GM12878 (cell line): ENCODE measurements at regions not wholly inside any gene's neighbourhood (a gene's known extent, or its start where the extent isn't known, plus 50 kb on each side); places are given as distances from the start of the nearest gene placed in this dataset.

Source experiments
- ATAC-seq: fragments of 200-7000 bp; cut with Tn5 transposase; 3 replicates; pipeline ENCODE4 v1.9.1; 2020; ENCODE audit warnings: mild to moderate bottlenecking, moderate library complexity
- BruUV-seq: library from RNA; stranded (reverse); fragments of 400-500 nt; replicated peaks from 2 replicates; lab custom pipeline; 2021; lab: Mats Ljungman, UMichigan
- CTCF ChIA-PET: fragments of 300-600 bp; sonication (Branson Sonifier 250); formaldehyde crosslinking; extraction: SDS; loops from one replicate; lab custom pipeline; 2021; ENCODE audit warnings: inconsistent platforms; lab: Yijun Ruan, JAX
- POLR2A ChIA-PET: fragments of 350-600 bp; formaldehyde crosslinking; extraction: SDS; loops from one replicate; lab custom pipeline; 2021; ENCODE audit warnings: inconsistent platforms; lab: Charles Lee
- RAD21 ChIA-PET: fragments of 300-600 bp; sonication (Branson Sonifier 250); formaldehyde crosslinking; loops from one replicate; lab custom pipeline; 2023; ENCODE audit warnings: antibody characterized with exemption; ENCODE audit not compliant: unreplicated experiment; lab: Charles Lee
- SMC1A ChIA-PET: fragments of 300-600 bp; sonication (Branson Sonifier 250); formaldehyde crosslinking; loops from one replicate; lab custom pipeline; 2023; ENCODE audit not compliant: unreplicated experiment, uncharacterized antibody; lab: Charles Lee
- DNase-seq: peaks from one replicate; pipeline ENCODE4 v3.0.0-alpha.2; 2011; ENCODE audit warnings: low read depth, low spot score
- FAIRE-seq: peaks from 3 replicates; lab custom pipeline; 2011; peaks lifted over from hg19 to GRCh38; lab: Jason Lieb, UNC
- H2AFZ ChIP-seq: 2 replicates; pipeline ENCODE4 v1.6.0; 2011; ENCODE audit warnings: low read depth, low read length, control low read depth; ENCODE audit not compliant: control insufficient read depth
- H3K27ac ChIP-seq: 2 replicates; pipeline ENCODE4 v1.5.1; 2011; ENCODE audit warnings: control low read depth; ENCODE audit not compliant: control insufficient read depth, insufficient read depth
- H3K27me3 ChIP-seq, 2 experiments: replicated peaks in 1 of 2; 2 replicates each; pipeline versions ENCODE4 v1.6.0 to v1.6.1; 2011; ENCODE audit warnings: low read length in 1 of 2; ENCODE audit not compliant: control insufficient read depth in 2 of 2, insufficient read depth in 2 of 2
- H3K36me3 ChIP-seq, 2 experiments: 2 replicates each; pipeline ENCODE4 v1.5.1; 2011; ENCODE audit warnings: low read length in 1 of 2; ENCODE audit not compliant: control insufficient read depth in 2 of 2, insufficient read depth in 2 of 2
- H3K4me1 ChIP-seq: 2 replicates; pipeline ENCODE4 v1.6.1; 2011; ENCODE audit warnings: mild to moderate bottlenecking, low read length, moderate library complexity, mixed read lengths; ENCODE audit not compliant: control insufficient read depth, insufficient read depth
- H3K4me2 ChIP-seq: 2 replicates; pipeline ENCODE4 v1.6.0; 2011; ENCODE audit warnings: control low read depth; ENCODE audit not compliant: control insufficient read depth, insufficient read depth
- H3K4me3 ChIP-seq: fragments of 200-600 bp; sonication (generic); 2 replicates; pipeline ENCODE4 v1.5.1; 2016
- H3K79me2 ChIP-seq: 2 replicates; pipeline ENCODE4 v1.6.0; 2011; ENCODE audit warnings: low read length; ENCODE audit not compliant: control insufficient read depth, insufficient read depth
- H3K9ac ChIP-seq: 2 replicates; pipeline ENCODE4 v1.8.0; 2011; ENCODE audit warnings: low read length, control low read depth, mixed read lengths; ENCODE audit not compliant: control insufficient read depth, insufficient read depth
- H3K9me3 ChIP-seq: replicated peaks from 3 replicates; pipeline ENCODE4 v1.5.1; 2011; ENCODE audit warnings: mild to moderate bottlenecking, low read length; ENCODE audit not compliant: control insufficient read depth, insufficient read depth
- H4K20me1 ChIP-seq: 2 replicates; pipeline ENCODE4 v1.6.0; 2011; ENCODE audit not compliant: control insufficient read depth, insufficient read depth
- CHD1 ChIP-seq: IDR thresholded peaks from 2 replicates; pipeline ENCODE4 v1.6.1; 2012; ENCODE audit warnings: low read depth, low read length, improper control_type of control experiment
- EED ChIP-seq: sonication (generic); IDR thresholded peaks from 2 replicates; pipeline ENCODE4 v1.6.1; 2016; ENCODE audit warnings: antibody characterized with exemption, low read depth
- HDAC6 ChIP-seq: fragments of 200-600 bp; sonication (generic); IDR thresholded peaks from one replicate; pipeline ENCODE4 v1.8.0; 2017; ENCODE audit warnings: antibody characterized with exemption; ENCODE audit not compliant: unreplicated experiment
- JUNB ChIP-seq: IDR thresholded peaks from 2 replicates; pipeline ENCODE4 v1.6.1; 2016; ENCODE audit warnings: antibody characterized with exemption, mild to moderate bottlenecking
- MTA2 ChIP-seq: fragments of 450-650 bp; IDR thresholded peaks from 2 replicates; pipeline ENCODE4 v1.6.1; 2016; ENCODE audit warnings: low read depth, mild to moderate bottlenecking, moderate library complexity
- NR2C2 ChIP-seq: IDR thresholded peaks from 2 replicates; pipeline ENCODE4 v1.6.1; 2011; ENCODE audit warnings: borderline replicate concordance, low read depth; ENCODE audit not compliant: control insufficient read depth, insufficient read length
- POLR2AphosphoS2 ChIP-seq: IDR thresholded peaks from 2 replicates; pipeline ENCODE4 v1.6.1; 2011; ENCODE audit warnings: low read depth, mild to moderate bottlenecking, low read length, improper control_type of control experiment, moderate library complexity
- SPI1 ChIP-seq: IDR thresholded peaks from 2 replicates; pipeline ENCODE4 v1.6.1; 2011; ENCODE audit warnings: low read depth, mild to moderate bottlenecking, low read length, moderate library complexity, borderline replicate concordance; ENCODE audit not compliant: insufficient read depth
- WGBS: methylation state at CpG from one replicate; pipeline ENCODE4 v1.1.6; 2016; ENCODE audit warnings: low lambda C conversion rate; ENCODE audit not compliant: insufficient replicate concordance, insufficient coverage; ENCODE audit errors: missing lambda C conversion rate; 5-methylcytosine and 5-hydroxymethylcytosine counted together
- in situ Hi-C: fragments of 300-500 bp; cut with MboI; formaldehyde crosslinking; loops from 9 replicates; pipeline ENCODE4 v1.14.3; 2018; ENCODE audit warnings: mixed read lengths
- intact Hi-C: fragments of 100-400 bp; cut with micrococcal nuclease; formaldehyde crosslinking; loops from one replicate; pipeline ENCODE4 v1.14.2; 2022; ENCODE audit not compliant: unreplicated experiment
- TF ChIP-seq, protein P1 (sequence below): fragments of 150-350 bp; IDR thresholded peaks from 2 replicates; pipeline ENCODE4 v1.6.1; 2016; ENCODE audit warnings: low read depth, low read length
- TF ChIP-seq, protein P2 (sequence below): IDR thresholded peaks from 2 replicates; pipeline ENCODE4 v1.6.1; 2011; ENCODE audit warnings: low read depth, low read length, improper control_type of control experiment, borderline replicate concordance
- TF ChIP-seq, protein P3 (sequence below): fragments of 450-650 bp; IDR thresholded peaks from 2 replicates; pipeline ENCODE4 v1.6.1; 2018; ENCODE audit warnings: borderline replicate concordance, mild to moderate bottlenecking; ENCODE audit not compliant: partially characterized antibody

GRCh38 chr10:61153771-61154170, 209.8 kb upstream of the RHOBTB1 start:
- Histone ChIP-seq H3K4me2 (no peak overlapping the region), H3K9me3 (no peaks in the 10 kb centered on the region), H2AFZ (no peak overlapping the region), H3K36me3 (no peaks in the 10 kb centered on the region), H3K79me2 (no peaks in the 10 kb centered on the region), H3K4me3 (no peak overlapping the region), H3K27ac (no peak overlapping the region), H4K20me1 (no peaks in the 10 kb centered on the region), H3K9ac (no peak overlapping the region), H3K27me3 (no peaks in the 10 kb centered on the region), H3K4me1 (no peaks in the 10 kb centered on the region)
- CTCF ChIA-PET: interaction anchor here (1.7 to 2.2 kb wide), 2 partner anchors 12 to 14 kb away, joined by 7 to 9 read pairs; no protein-coding TSS in a partner anchor
- peak; percentile 27; the same call in 1 of the 2 replicates for TF ChIP-seq SPI1
- TF ChIP-seq HDAC6: no peak
- intact Hi-C loops: no loop called here
- in situ Hi-C loops: no loop called here
- no peak for ATAC-seq
- SMC1A ChIA-PET: interaction anchor here (1.2 kb wide), 1 partner anchor 13 kb away, joined by 5 read pairs; no protein-coding TSS in a partner anchor
- WGBS: 44% methylated on average over 3 of the region's 3 CpGs
- no peak for DNase-seq
- BruUV-seq: no TSS peak
- RAD21 ChIA-PET: no interaction called here
- POLR2A ChIA-PET: no interaction called here
- no peak for FAIRE-seq

DNA sequence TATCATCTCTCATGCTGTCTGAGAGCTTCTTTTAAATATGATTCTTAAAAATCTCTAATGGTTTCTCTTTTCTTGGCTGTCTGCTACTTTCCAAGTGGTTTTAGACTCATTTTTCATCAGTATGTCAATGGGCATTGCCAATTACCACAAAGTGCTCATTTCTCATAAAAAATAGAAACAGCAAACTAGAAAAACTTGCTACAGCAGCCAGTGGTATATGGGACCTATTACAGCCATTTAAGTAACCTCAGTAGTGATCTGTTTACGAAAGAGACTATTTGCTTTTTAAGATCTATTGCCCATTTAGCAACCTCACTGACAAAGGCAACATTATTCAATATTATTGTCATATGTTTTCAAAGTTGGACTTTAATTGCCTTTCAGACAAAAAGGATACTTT, 207.1 kb upstream of the RHOBTB1 start:
- H3K9me3 ChIP-seq: no peaks in the 10 kb centered on the region
- ATAC-seq (no peak), FAIRE-seq (no peak), DNase-seq (no peak)
- H3K4me1 ChIP-seq: no peaks in the 10 kb centered on the region
- no TSS peak for BruUV-seq
- no peak overlapping the region for H3K4me2 ChIP-seq
- no peaks in the 10 kb centered on the region for H4K20me1 ChIP-seq
- H3K36me3 ChIP-seq: no peaks in the 10 kb centered on the region
- H3K9ac ChIP-seq: no peak overlapping the region
- ChIA-PET CTCF (interaction anchor here (0.6 to 3.2 kb wide), 2 partner anchors 11 to 47 kb away, joined by 3 to 20 read pairs; no protein-coding TSS in a partner anchor), SMC1A (interaction anchor here (1.3 kb wide), 1 partner anchor 443 kb away, joined by 3 read pairs; no protein-coding TSS in a partner anchor), RAD21 (no interaction called here), POLR2A (no interaction called here)
- no peaks in the 10 kb centered on the region for H3K27me3 ChIP-seq
- H3K27ac ChIP-seq: no peak overlapping the region
- intact Hi-C loops (no loop called here), in situ Hi-C loops (no loop called here)
- H3K79me2 ChIP-seq: no peaks in the 10 kb centered on the region
- 30% methylated on average over 1 of the region's 1 CpG for WGBS
- no peak overlapping the region for H2AFZ ChIP-seq
- no peak overlapping the region for H3K4me3 ChIP-seq
- TF ChIP-seq, protein P1, sequence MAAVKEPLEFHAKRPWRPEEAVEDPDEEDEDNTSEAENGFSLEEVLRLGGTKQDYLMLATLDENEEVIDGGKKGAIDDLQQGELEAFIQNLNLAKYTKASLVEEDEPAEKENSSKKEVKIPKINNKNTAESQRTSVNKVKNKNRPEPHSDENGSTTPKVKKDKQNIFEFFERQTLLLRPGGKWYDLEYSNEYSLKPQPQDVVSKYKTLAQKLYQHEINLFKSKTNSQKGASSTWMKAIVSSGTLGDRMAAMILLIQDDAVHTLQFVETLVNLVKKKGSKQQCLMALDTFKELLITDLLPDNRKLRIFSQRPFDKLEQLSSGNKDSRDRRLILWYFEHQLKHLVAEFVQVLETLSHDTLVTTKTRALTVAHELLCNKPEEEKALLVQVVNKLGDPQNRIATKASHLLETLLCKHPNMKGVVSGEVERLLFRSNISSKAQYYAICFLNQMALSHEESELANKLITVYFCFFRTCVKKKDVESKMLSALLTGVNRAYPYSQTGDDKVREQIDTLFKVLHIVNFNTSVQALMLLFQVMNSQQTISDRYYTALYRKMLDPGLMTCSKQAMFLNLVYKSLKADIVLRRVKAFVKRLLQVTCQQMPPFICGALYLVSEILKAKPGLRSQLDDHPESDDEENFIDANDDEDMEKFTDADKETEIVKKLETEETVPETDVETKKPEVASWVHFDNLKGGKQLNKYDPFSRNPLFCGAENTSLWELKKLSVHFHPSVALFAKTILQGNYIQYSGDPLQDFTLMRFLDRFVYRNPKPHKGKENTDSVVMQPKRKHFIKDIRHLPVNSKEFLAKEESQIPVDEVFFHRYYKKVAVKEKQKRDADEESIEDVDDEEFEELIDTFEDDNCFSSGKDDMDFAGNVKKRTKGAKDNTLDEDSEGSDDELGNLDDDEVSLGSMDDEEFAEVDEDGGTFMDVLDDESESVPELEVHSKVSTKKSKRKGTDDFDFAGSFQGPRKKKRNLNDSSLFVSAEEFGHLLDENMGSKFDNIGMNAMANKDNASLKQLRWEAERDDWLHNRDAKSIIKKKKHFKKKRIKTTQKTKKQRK: no peak
- TF ChIP-seq JUNB: no peak
- no peak for TF ChIP-seq EED
- no peak for TF ChIP-seq POLR2AphosphoS2
- TF ChIP-seq, protein P2, sequence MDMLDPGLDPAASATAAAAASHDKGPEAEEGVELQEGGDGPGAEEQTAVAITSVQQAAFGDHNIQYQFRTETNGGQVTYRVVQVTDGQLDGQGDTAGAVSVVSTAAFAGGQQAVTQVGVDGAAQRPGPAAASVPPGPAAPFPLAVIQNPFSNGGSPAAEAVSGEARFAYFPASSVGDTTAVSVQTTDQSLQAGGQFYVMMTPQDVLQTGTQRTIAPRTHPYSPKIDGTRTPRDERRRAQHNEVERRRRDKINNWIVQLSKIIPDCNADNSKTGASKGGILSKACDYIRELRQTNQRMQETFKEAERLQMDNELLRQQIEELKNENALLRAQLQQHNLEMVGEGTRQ: no peak
- no peak for TF ChIP-seq CHD1
- TF ChIP-seq NR2C2: no peak
- TF ChIP-seq MTA2: no peak
- TF ChIP-seq, protein P3, sequence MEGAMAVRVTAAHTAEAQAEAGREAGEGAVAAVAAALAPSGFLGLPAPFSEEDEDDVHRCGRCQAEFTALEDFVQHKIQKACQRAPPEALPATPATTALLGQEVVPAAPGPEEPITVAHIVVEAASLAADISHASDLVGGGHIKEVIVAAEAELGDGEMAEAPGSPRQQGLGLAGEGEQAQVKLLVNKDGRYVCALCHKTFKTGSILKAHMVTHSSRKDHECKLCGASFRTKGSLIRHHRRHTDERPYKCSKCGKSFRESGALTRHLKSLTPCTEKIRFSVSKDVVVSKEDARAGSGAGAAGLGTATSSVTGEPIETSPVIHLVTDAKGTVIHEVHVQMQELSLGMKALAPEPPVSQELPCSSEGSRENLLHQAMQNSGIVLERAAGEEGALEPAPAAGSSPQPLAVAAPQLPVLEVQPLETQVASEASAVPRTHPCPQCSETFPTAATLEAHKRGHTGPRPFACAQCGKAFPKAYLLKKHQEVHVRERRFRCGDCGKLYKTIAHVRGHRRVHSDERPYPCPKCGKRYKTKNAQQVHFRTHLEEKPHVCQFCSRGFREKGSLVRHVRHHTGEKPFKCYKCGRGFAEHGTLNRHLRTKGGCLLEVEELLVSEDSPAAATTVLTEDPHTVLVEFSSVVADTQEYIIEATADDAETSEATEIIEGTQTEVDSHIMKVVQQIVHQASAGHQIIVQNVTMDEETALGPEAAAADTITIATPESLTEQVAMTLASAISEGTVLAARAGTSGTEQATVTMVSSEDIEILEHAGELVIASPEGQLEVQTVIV: no peak
